NT2/D1 (cell line): ENCODE measurements at regions not wholly inside any gene's neighbourhood (a gene's known extent, or its start where the extent isn't known, plus 50 kb on each side); places are given as distances from the start of the nearest gene placed in this dataset.

ENCODE experiments used
- DNase-seq: peaks from one replicate; pipeline ENCODE4 v3.0.0-alpha.2; 2011; ENCODE audit warnings: low read depth, low spot score
- H3K27me3 ChIP-seq: 2 replicates; pipeline ENCODE4 v1.6.0; 2011; ENCODE audit warnings: mild to moderate bottlenecking; ENCODE audit not compliant: insufficient read length, insufficient read depth
- H3K36me3 ChIP-seq: 2 replicates; pipeline ENCODE4 v1.6.1; 2011; ENCODE audit warnings: mild to moderate bottlenecking, low read length, mixed read lengths; ENCODE audit not compliant: insufficient read depth, insufficient read length
- H3K4me1 ChIP-seq: 2 replicates; pipeline ENCODE4 v1.5.1; 2011; ENCODE audit not compliant: insufficient read depth, insufficient read length
- H3K4me3 ChIP-seq: 2 replicates; pipeline ENCODE4 v1.5.1; 2011; ENCODE audit warnings: low read depth; ENCODE audit not compliant: insufficient read length
- H3K9ac ChIP-seq: 2 replicates; pipeline ENCODE4 v1.6.0; 2011; ENCODE audit warnings: low read depth; ENCODE audit not compliant: insufficient read length
- H3K9me3 ChIP-seq: 2 replicates; pipeline ENCODE4 v1.5.1; 2011; ENCODE audit warnings: mild to moderate bottlenecking, low read length; ENCODE audit not compliant: insufficient read depth
- SUZ12 ChIP-seq: IDR thresholded peaks from 2 replicates; pipeline ENCODE4 v1.6.1; 2011; ENCODE audit not compliant: insufficient read length, insufficient read depth; ENCODE audit errors: extremely low read depth
- YY1 ChIP-seq: IDR thresholded peaks from 2 replicates; pipeline ENCODE4 v1.6.1; 2011; ENCODE audit not compliant: insufficient read length, insufficient read depth
- ZNF274 ChIP-seq: IDR thresholded peaks from 2 replicates; pipeline ENCODE4 v1.6.1; 2011; ENCODE audit warnings: mild to moderate bottlenecking, low read depth, low read length

DNA sequence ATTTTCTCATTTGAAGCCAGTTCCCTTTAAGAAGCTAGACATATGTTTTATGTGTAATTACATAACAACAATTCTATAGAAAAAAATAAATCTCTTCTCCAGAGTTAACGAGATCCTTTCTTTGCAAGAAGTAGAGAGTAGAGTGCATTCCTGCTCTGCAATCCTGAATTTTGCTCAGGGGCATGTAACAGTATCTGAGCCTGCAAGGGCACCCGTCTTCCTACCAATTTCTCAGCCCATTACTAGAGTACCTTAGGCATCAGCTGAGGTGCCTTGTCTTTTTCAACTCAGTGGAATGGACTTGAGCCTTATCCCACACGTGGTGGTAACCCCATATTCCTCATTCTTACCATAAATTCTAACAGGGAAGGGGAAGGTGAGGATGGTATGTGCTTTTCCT lies 205.9 kb downstream of the IKZF2 start:
- no peaks in the 10 kb centered on the region for H3K36me3 ChIP-seq
- DNase-seq = no peak
- H3K4me3 ChIP-seq = no peak overlapping the region
- no peak overlapping the region for H3K9ac ChIP-seq
- no peaks in the 10 kb centered on the region for H3K9me3 ChIP-seq
- no peak for TF ChIP-seq YY1
- TF ChIP-seq ZNF274 = no peak
- TF ChIP-seq SUZ12 = no peak
- peaks cover 3% of the 10 kb centered on the region for H3K4me1 ChIP-seq
- H3K27me3 ChIP-seq = no peaks in the 10 kb centered on the region

GRCh38 chr2:212943351-212943750 lies 208.1 kb downstream of the IKZF2 start:
- Histone ChIP-seq H3K4me1 (peaks cover 3% of the 10 kb centered on the region), H3K4me3 (no peak overlapping the region), H3K9ac (no peak overlapping the region), H3K9me3 (no peaks in the 10 kb centered on the region), H3K27me3 (no peaks in the 10 kb centered on the region), H3K36me3 (no peaks in the 10 kb centered on the region)
- DNase-seq = no peak
- TF ChIP-seq YY1 = no peak
- no peak for TF ChIP-seq ZNF274
- no peak for TF ChIP-seq SUZ12

GRCh38 chr2:212941361-212941760 lies 210.1 kb downstream of the IKZF2 start:
- no peak for TF ChIP-seq YY1
- TF ChIP-seq ZNF274 = no peak
- no peak for TF ChIP-seq SUZ12
- Histone ChIP-seq H3K4me3 (no peak overlapping the region), H3K36me3 (no peaks in the 10 kb centered on the region), H3K4me1 (peaks cover 3% of the 10 kb centered on the region), H3K9me3 (no peaks in the 10 kb centered on the region), H3K9ac (no peak overlapping the region), H3K27me3 (no peaks in the 10 kb centered on the region)
- no peak for DNase-seq

DNA sequence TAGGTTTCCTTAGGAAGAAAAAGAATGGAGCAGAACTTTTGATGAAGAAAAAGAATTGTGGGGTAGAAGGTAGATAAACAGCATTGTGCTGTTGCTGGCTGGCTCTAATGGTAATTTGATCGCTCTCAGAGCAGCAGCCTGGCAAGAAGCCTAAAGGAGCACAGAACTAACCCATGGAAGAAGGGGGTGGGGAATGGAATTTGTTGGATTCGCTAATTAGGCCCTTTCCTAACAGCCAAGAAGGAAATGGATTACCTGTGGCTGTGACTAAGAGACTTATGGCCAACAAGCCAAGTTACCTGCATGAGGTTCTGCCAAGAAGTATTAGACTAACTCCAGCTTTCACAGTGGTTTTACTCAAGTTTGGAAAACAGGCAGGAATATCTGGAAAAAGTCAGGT lies 210.6 kb downstream of the IKZF2 start:
- no peak overlapping the region for H3K4me3 ChIP-seq
- no peaks in the 10 kb centered on the region for H3K27me3 ChIP-seq
- peak; percentile 75 for DNase-seq
- no peaks in the 10 kb centered on the region for H3K36me3 ChIP-seq
- H3K9ac ChIP-seq = no peak overlapping the region
- peaks cover 2% of the 10 kb centered on the region for H3K4me1 ChIP-seq
- TF ChIP-seq SUZ12 (no peak), ZNF274 (no peak), YY1 (no peak)
- H3K9me3 ChIP-seq = no peaks in the 10 kb centered on the region

DNA sequence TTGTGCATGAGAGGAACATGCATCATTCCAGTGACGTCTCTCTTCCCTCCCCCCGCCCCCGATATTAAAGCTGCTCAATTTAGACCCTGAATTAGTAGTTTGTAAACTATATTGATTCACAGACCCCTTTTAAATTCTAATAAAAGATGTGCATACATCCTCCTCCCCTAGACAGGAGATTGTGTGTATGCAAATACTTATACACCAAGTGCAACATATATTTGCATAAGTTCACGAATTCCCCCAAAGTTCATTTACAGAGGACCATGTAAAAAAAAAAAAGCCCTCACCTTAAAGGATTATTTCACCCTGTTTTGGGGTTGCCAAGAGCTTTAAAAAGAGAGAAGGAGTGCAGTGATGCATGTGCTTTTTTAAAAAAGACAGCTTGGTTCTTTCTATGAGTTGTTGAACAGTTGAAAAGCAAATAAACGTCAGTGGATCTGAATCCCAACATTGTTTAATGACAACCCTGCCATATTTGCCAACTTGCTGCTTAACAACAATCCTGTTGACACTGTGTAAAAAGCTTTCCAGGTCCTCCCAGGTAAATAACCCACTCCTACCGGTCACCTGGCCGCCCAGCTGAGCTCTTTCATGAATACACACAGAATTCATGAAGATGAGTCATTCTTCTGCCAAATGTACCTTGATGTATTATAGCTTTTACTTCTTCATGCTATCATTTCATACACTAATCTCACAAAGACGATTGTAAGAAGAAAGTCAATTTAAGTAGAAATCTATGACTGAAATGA lies 211.5 kb downstream of the IKZF2 start:
- no peaks in the 10 kb centered on the region for H3K36me3 ChIP-seq
- no peak overlapping the region for H3K4me3 ChIP-seq
- H3K4me1 ChIP-seq = no peaks in the 10 kb centered on the region
- TF ChIP-seq ZNF274 = no peak
- no peaks in the 10 kb centered on the region for H3K27me3 ChIP-seq
- no peak for DNase-seq
- no peak overlapping the region for H3K9ac ChIP-seq
- H3K9me3 ChIP-seq = no peaks in the 10 kb centered on the region

GRCh38 chr2:212938144-212938793 lies 213.1 kb downstream of the IKZF2 start:
- no peak overlapping the region for H3K9ac ChIP-seq
- no peaks in the 10 kb centered on the region for H3K36me3 ChIP-seq
- H3K4me3 ChIP-seq = no peak overlapping the region
- H3K4me1 ChIP-seq = no peaks in the 10 kb centered on the region
- no peak for TF ChIP-seq YY1
- no peak for TF ChIP-seq ZNF274
- TF ChIP-seq SUZ12 = no peak
- no peaks in the 10 kb centered on the region for H3K9me3 ChIP-seq
- no peaks in the 10 kb centered on the region for H3K27me3 ChIP-seq
- no peak for DNase-seq

GRCh38 chr2:212936572-212936971 lies 214.8 kb downstream of the IKZF2 start:
- Histone ChIP-seq H3K4me3 (no peak overlapping the region), H3K4me1 (no peaks in the 10 kb centered on the region), H3K9me3 (no peaks in the 10 kb centered on the region), H3K27me3 (no peaks in the 10 kb centered on the region), H3K36me3 (no peaks in the 10 kb centered on the region), H3K9ac (no peak overlapping the region)
- no peak for DNase-seq
- no peak for TF ChIP-seq SUZ12
- TF ChIP-seq YY1 = no peak
- TF ChIP-seq ZNF274 = no peak
